SW 1271 (cell line): ENCODE measurements at regions not wholly inside any gene's neighbourhood (a gene's known extent, or its start where the extent isn't known, plus 50 kb on each side); places are given as distances from the start of the nearest gene placed in this dataset.

ENCODE experiments used
- DNase-seq, 2 experiments: peaks; one replicate each; lab custom pipeline; 2025; lab: John Stamatoyannopoulos, UW

DNA sequence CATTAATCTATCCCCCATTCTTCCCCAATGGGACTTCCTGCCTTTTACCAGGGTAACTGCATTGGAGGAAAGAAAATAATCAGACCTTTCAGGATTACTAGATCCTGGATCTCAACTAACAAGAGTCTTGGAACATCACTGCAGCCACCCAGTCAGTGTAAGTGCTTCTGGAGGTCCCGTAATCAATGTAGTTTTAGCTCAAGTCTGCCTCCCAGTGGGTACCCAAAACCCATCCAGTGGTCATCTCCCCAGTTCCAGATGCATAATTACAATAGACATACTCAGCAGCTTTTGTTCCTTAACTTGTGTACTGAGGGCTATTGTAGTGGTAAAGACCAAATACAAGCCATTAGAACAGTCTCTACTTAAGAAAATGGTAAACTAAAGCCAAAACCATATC lies 319.1 kb downstream of the GPATCH2 start:
- no peak for DNase-seq

DNA sequence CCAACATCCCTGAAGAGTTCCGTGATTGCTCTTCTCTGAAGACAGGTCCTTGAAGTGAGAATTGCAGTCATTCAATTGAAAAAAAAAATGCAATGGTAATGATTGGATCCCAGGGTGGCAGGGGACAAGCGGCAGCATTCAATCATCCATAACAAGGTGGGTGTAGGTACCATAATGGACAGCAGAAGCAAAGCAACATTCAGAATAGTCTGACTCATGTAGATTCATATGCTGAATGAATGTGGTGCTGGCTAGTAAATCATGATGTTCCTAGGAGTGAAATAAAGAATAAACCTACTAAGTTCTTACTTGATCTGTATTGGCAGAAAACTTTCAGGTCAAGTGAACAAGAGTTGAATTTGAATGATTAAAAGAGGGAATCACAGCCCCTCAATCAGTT lies 319.6 kb downstream of the GPATCH2 start:
- no peak for DNase-seq

DNA sequence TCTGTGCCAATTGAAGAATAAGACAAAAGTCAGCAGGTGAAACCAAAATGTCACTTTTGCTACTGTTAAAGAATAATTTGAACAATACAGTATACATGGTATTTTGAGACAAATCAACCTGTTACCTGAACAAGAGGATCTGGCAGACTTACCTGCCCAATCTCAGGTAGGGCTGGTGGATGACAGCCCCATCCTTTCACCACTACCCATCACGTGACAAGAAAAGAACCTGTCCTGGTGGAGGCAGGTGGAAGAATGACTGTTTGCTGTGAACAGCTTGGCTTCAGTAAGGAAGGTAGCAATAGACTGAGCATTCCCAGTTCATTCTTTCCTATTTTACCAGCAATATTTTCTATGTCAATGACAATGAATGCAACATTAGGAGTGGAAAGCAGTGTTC lies 349.6 kb downstream of the GPATCH2 start:
- DNase-seq: no peak

DNA sequence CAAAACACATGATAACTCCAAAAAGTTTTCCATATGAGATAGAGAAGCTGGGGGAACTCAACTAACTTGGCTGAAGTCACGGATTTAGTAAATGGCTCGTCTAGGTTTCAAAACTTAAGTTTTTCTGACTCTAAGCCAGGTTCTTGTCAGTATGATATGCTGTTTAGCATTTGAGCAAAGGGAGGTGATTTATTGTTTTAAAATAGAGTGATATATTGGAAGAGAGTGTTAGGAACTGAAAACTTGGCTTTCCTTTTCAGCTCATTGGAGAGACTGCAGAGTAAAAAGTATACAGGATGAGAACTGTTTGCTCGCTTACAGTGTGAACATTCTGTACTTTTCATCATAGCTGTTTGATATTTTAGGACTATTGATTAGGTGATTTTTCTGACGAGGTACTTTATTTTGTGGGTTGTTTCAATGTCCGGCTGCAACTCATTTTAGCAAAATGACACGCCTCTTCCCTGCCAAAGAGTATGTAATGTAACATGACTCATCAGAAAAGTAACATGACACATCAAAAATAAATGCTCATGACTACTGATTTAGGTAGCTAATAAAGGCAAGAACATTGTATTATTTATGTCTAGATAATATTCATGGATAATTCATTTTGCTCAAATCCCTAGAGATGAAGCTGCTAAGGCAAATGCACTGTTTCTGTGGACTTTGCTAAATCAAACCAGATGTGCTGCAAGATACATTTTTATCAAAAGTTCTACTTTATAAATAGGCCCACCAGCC lies 355.1 kb downstream of the GPATCH2 start:
- DNase-seq: no peak

DNA sequence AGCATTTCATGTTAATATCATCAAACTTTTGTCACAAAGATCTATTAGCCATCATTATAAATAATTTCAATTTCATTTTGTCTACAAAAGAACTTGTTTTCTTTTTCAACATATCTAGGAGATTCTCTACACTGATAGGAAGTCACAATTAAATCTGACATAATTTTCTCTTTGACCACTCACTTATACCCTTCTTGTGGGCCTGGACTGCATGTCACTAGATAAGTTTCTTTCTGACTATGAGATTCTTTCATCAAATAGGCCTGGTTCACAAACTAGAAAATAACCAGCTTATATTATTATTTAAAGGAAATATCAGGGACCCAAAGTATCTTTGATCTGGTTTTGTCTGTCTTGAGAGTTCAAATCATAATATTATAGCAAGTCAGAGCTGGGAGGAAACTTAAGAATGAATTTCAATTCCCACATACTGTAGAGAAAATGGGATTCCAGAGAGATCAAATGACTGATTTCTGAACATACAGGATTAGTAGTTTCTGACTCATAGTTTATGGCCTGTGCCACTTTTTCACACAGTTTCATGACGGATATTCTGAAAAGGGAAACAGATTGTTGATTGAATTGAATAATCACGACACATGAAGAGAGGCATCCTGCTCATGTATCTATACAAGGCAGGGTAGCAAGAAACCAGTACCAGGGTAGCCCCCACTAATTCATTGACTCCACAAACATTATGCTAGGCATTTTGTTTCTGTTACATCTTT lies 355.8 kb downstream of the GPATCH2 start:
- no peak for DNase-seq

DNA sequence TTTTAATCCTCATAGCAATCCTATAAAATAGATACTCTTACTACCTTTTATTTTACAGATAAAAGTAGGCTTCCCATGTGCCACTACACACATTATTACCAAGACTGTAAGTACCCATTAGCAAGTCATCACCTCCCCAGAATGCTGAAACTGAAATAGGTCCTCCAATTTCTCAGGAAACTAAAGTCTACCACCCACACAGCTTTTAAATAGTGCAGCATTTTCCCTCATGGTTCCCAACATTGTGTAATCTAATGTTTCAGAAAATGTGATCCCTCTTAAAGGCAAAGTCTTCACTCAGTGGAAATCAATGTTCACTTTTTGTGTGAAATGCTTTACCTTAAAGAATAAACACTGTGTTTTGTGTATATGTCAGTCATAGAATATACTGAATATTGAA lies 356.5 kb downstream of the GPATCH2 start:
- DNase-seq: no peak

DNA sequence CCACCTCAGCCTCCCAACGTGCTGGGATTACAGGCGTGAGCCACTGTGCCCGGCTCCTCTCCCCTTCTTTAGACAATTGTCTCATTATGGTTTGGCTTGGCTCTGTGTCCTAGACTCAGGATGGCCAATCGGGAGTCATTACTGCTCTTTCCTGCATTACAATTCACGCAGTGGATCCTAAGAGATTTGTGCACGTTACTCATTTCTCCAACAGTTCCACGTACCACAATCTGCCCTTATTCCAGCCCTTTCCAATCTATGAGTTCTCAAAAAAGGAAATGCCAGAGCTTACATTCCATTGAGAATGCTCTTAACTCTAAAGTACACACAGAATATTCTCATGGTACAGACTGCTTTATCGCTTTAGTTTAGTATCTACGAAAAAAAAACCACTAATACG lies 357.0 kb downstream of the GPATCH2 start:
- DNase-seq: no peak

DNA sequence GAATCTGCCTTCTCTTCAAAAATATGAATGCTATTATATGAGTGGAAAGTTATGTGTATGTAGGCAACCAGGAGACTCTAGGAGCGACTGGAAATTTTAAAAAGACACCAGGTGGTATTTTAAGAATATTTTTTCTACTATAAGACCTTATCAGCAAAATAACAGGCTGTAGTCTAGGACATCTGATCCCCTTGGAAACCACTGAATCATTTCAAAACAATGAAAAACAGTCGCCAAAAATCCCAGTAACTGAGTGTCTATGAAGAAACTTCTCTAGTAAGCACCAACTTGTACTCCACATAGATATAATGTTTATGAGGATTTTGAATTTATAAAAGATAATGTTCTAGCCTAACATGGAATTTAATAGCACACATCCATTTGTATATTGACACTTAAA lies 358.5 kb downstream of the GPATCH2 start:
- DNase-seq: no peak

DNA sequence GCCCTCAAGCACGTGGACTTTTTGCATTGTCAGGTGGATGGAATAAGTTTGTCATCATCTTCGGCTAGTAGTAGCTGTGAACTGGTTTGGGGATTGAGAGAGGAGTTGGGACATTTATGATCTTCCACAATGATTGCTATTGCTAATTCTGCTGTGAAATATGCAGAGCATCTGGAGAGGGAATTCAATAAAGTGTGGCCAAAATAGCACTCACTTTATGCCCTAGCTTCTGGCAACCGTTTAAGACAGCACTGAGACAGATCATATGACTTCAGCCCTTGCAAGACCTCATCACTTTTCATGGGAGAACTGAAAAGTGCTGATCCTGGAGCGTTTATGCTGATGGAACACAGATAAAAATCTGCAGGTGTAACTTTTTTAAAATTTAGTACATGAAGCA lies 360.8 kb downstream of the GPATCH2 start:
- no peak for DNase-seq

DNA sequence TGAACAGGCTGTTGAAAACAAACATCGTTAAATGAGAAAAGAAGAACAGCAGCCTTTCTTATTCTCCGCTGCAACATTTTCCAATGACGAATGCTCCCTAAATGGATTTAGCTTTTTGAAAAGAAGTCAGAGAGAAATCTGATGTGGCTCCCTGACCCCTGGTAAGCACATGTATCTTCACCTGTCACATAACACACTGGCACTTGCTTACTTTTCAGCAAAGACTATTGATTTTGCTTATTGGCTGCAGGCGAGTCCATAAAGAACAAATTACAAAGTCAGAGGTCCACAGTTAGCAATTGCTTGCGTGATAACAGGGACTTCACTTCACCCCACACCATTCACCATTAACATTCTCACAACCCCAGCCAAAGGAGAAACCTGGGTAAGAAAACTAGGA lies 362.8 kb downstream of the GPATCH2 start:
- DNase-seq: no peak

DNA sequence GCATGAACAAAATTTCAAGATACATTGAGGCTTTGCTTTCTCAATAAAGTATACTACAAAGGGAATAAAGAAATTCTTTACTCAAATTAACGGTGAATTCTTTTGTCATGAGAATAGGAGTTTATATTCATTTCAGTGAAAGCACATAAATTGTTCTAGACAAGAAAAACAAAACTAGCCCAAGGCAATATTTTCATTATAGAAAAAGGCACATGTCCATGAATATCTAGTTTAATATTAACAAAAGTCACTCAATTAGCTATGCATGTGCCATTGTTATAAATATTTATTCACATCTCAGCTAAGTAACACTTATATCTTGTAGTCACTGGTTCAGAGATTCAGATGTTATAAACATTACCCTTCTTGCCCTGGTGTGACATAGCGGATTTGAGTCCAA lies 369.3 kb downstream of the GPATCH2 start:
- DNase-seq: no peak

DNA sequence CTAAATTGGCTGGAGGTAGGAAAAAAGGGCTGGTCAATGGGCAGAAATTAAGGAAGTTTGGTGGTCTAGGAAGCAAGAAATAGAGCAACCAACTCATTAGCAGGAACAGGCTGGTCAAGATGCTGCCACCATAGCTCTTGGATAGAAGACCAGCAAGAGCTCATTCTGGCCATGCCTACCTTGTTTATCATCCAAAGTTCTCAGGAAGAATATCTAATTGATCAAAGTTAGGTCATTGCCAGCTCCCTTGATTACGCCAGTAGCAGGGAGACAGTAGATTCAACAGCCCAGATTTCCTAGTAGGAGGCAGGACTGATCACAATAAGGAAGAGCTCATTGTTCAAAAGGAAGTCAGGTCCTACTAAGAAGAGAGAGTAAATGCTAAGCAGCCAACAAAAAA lies 370.2 kb downstream of the GPATCH2 start:
- DNase-seq: no peak

DNA sequence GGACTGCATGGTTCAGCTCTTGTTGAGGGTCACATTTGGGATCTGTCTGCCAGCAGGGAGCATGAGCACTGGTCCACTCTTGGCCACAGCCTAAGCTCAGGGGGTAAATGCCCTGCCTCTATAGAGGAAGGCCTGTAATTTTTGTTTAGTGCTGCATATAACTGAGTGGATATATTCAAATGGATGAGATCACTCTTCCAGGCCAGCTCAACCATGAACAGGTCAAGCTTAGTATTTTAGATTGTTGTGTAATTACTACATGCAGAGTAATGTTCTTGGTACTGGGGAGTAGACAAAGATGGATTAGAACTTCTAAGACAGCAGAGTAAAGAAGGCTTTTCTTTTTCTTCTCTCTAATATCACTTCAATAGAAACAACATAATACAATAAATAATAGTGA lies 376.9 kb downstream of the GPATCH2 start:
- DNase-seq: no peak

DNA sequence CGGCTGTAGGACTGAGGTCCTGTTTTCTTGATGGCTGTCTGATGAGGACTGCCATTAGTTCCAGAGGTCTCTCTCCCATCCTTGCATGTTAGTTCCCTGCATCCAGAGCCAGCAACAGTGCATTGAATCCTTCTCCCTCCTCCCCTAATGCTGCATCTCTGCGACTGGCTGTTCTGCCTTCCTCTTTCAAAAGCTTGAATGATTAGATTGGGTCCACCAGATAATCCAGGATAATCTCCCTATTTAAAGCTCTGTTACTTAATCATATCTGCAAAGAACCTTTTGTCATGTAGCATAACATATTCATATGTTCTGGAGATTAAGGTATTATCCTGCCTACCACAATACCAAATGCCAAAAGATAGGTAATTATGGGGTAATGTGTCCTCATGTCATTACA lies 377.5 kb downstream of the GPATCH2 start:
- no peak for DNase-seq

DNA sequence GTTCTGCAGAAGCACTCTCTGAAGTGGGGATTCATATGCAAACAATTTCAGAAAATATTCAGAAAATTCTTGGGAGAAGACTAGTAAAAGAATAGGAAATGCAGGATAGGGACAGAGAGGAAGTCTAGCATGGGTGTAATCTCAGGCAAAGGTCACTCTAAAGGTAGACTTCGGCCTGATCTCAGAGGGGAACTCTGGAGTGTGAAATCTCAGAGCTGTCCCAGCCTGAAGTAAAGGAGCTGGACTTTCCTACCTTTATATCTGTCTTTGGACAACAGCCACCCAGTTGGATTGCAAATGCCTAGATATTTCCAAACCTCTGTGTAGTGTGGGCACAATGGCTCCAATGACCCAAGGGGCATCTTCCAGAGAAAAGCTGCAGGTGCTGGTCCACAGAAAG lies 379.8 kb downstream of the GPATCH2 start:
- no peak for DNase-seq

DNA sequence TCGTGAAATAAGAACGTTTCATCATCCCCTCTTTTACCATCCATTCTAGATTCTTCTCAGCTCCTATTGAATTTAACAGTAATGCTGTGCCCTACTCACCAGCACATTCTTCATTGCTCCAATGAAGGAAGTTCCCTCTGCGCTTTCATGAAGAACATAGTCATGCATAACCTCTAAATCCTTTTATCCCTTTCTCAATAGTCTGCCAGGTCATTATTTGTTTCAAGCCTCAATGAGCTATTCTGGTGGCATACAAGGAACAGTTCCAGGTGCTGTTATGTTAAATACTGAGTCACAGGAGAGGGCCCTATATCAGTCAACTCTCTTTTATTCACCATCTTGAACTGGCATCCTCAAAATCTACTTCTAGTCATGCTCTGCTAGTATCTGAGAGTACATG lies 381.0 kb downstream of the GPATCH2 start:
- DNase-seq: no peak

DNA sequence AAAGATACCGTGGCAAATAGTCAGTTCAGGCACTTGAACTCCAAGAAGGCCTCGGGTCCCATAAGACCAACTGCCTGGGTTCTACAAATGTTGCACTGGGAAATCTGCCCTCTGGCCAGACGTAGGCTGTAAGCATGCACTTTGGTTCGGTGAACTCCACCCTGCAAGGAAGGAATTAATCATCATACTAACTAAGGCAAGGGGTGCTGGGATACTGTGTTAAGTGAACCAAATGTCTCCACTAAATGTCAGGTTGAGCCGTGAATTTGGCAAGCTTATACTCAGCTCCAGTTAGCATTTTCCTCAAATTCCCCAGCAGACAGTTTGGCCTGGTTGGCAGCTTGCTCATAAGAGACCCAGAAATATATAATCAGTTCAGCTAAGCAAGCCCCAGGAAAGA lies 385.9 kb downstream of the GPATCH2 start:
- DNase-seq: no peak

DNA sequence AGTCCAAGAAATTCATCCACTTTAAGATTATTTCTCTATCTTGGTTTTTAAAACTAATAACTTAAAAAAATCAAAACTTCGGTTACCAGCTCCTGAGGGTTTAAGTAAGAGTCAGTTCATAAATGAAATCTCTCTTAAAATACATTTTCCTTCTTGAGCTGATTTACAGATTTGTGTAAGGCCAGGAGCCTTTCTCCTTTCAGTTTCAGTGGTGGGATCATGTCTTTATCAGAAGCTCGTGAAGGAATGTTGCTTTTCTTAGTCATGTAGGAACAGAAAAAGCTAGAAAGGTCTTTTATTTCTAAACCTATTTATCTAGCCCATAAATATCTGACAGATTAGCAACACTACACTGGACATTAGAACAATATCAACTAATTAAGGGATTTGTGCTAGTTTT lies 390.2 kb downstream of the GPATCH2 start:
- no peak for DNase-seq

DNA sequence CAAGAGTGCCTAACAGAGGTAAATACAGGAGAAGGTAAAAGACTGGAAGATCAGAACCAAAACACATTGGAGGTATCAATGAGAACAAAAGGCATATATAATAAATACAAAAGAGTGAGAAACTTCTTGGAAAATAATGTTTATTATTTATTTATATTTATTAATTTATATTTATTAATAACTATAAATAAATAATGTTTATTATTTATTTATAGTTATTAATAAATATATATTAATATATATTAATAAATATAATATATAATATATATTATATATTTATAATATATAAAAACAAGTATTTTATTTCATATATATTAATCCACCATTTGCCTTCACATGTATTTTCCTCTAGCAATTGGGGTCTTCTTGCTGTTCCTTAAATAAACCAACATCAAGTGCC lies 391.9 kb downstream of the GPATCH2 start:
- DNase-seq: no peak

DNA sequence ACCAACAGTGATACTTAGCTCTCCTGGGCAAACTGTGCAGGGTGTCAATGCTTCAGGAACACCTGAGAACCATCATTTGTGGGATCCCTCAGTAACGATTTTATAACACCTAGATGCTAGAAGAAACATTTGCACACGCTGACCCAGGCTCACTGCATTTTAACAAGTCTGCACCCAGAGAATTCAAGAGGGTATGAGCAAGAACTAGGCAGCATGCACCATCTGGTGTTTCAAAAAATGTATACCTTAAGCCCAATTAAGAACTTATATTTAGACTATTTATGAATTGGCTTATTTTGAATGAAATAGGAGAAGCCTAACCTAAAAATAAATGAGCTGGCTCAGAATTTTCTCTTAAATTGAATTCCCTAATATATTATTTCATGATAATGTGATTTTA lies 400.5 kb downstream of the GPATCH2 start:
- no peak for DNase-seq

DNA sequence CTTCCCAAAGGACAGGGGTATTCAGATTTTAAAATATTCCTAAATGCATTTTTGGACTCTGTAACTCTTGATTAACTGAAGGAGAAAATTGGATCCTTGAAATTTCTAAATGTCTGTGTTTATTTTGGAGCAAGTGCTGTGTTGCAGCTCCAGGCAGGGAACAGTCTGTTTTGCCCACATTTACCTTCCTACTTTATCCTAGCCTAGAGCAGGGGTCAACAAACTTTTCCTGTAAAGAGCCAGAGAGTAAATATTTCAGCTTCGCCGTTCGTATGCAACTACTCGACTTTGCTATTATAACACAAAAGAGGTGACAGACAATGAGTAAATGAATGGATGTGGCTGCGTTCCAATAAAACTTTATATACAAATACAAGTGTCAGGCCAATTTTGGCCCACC lies 402.2 kb downstream of the GPATCH2 start:
- DNase-seq: no peak

DNA sequence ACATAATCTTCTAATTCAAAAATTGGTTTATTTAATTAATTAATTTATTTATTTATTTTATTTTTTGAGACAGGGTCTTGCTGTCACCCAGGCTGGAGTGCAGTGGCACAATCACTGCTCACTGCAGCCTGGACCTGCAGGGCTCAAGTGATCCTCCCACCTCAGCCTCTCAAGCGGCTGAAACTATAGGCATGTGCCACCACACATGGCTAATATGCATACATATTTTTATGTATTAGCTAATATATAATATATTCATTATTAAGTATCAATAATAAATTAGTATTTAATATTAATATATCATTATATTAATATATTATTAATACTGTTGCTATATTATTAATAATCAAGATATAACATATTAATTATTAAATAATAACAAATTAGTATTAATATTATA lies 406.7 kb downstream of the GPATCH2 start:
- DNase-seq: no peak

DNA sequence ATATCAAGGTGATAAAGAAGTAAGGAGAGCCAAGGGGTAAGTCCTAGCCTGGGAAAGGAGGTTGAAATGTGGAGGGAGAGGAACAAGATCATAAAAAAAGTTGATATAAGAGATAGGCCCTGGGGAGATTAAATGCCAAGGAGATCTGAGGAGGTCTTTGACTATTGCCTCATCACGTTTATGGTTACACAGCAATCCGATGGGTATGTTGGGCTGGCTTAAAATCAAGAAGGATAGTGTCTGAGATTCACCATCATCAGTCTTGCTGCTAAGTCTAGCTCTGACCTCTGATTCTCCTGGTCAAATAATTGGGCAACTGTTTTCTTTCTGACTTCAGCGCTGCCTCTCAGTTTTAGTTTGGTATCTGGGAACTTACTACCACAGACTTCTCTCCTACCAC lies 416.3 kb downstream of the GPATCH2 start:
- no peak for DNase-seq

DNA sequence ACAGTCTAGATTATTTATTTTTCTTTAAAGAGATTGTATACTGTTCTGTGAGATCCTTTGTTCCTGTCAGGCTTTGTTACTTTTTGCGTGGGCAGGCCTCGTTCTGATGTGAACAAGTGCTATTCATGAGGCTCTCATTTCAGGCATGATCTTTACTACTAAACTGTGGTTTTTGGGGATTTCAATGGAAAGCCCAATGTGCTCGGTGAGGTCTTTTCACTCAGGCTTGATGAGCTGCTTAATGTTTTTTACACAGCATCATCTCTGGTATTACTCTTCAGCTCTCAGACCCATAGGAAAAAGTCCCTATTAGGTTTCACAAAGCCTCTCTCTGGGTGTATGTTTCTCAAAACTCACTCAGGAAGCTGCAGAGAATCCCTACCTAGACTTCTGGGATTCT lies 419.4 kb downstream of the GPATCH2 start:
- DNase-seq: no peak
